GM18520 (cell line): ENCODE measurements at regions not wholly inside any gene's neighbourhood (a gene's known extent, or its start where the extent isn't known, plus 50 kb on each side); places are given as distances from the start of the nearest gene placed in this dataset.
"Not testable (repeated sequence)": the region's sequence is repeated elsewhere in the genome, so short reads cannot be mapped to it uniquely, and the experiment has no call there.

ENCODE experiments used
- ATAC-seq: cut with Tn5 transposase; IDR thresholded peaks from one replicate; pipeline ENCODE4 v1.9.1; 2021; ENCODE audit not compliant: unreplicated experiment

GRCh38 chr18:34280000-34280399, 55.3 kb upstream of the NOL4 start:
- ATAC-seq: no peak

GRCh38 chr18:34280653-34281052, 55.9 kb upstream of the NOL4 start:
- ATAC-seq: no peak

- ATAC-seq: no peak
Observed at GRCh38 chr18:34281290-34281689, 56.6 kb upstream of the NOL4 start.

GRCh38 chr18:34281722-34282121, 57.0 kb upstream of the NOL4 start:
- no peak for ATAC-seq

- ATAC-seq: no peak
Observed at GRCh38 chr18:34283506-34283905, 58.8 kb upstream of the NOL4 start.

- ATAC-seq: no peak
Observed at GRCh38 chr18:34287825-34288224, 63.1 kb upstream of the NOL4 start.

- no peak for ATAC-seq
Observed at GRCh38 chr18:34292594-34292993, 67.9 kb upstream of the NOL4 start.

GRCh38 chr18:34297287-34297686, 72.6 kb upstream of the NOL4 start:
- no peak for ATAC-seq

GRCh38 chr18:34299828-34300227, 75.1 kb upstream of the NOL4 start:
- ATAC-seq: no peak

- ATAC-seq: no peak
Observed at GRCh38 chr18:34311468-34311867, 86.8 kb upstream of the NOL4 start.

- ATAC-seq: no peak
Observed at GRCh38 chr18:34314847-34315246, 90.1 kb upstream of the NOL4 start.

- no peak for ATAC-seq
Observed at GRCh38 chr18:34315591-34316352, 91.1 kb upstream of the NOL4 start.

- no peak for ATAC-seq
Observed at GRCh38 chr18:34320267-34320666, 95.6 kb upstream of the NOL4 start.

GRCh38 chr18:34321066-34321465, 96.4 kb upstream of the NOL4 start:
- ATAC-seq: peak; percentile 91

- ATAC-seq: peak; percentile 43
Observed at GRCh38 chr18:34322365-34323289, 97.9 kb upstream of the NOL4 start.

GRCh38 chr18:34329840-34330239, 105.1 kb upstream of the NOL4 start:
- ATAC-seq: no peak

GRCh38 chr18:34330308-34330707, 105.6 kb upstream of the NOL4 start:
- no peak for ATAC-seq

- not testable (repeated sequence) for ATAC-seq
Observed at GRCh38 chr18:34330907-34331306, 106.2 kb upstream of the NOL4 start.

- not testable (repeated sequence) for ATAC-seq
Observed at GRCh38 chr18:34331343-34331742, 106.6 kb upstream of the NOL4 start.

GRCh38 chr18:34339155-34339554, 114.4 kb upstream of the NOL4 start:
- no peak for ATAC-seq

- no peak for ATAC-seq
Observed at GRCh38 chr18:34342960-34343359, 118.2 kb upstream of the NOL4 start.

- no peak for ATAC-seq
Observed at GRCh38 chr18:34345738-34346137, 121.0 kb upstream of the NOL4 start.
